Skeletal muscle tissue (tissue), 3 donors: ENCODE measurements at regions not wholly inside any gene's neighbourhood (a gene's known extent, or its start where the extent isn't known, plus 50 kb on each side); places are given as distances from the start of the nearest gene placed in this dataset.
"Not testable (repeated sequence)": the region's sequence is repeated elsewhere in the genome, so short reads cannot be mapped to it uniquely, and the experiment has no call there.

Source experiments
- H3K27ac ChIP-seq: one replicate; pipeline ENCODE4 v1.7.0; 2013; ENCODE audit warnings: mild to moderate bottlenecking, low read depth, low read length, inconsistent platforms
- H3K27me3 ChIP-seq, 3 donors: one replicate each; pipeline ENCODE4 v1.7.0; 2013; ENCODE audit warnings: low read length in 3 of 3; ENCODE audit not compliant: control insufficient read depth in 3 of 3, insufficient read depth in 3 of 3
- H3K36me3 ChIP-seq, 3 donors: one replicate each; pipeline ENCODE4 v1.7.0; 2013; ENCODE audit warnings: low read length in 3 of 3; ENCODE audit not compliant: control insufficient read depth in 3 of 3, insufficient read depth in 3 of 3
- H3K4me1 ChIP-seq, 3 donors: one replicate each; pipeline ENCODE4 v1.7.0; 2013; ENCODE audit warnings: low read length in 3 of 3, mild to moderate bottlenecking in 3 of 3; ENCODE audit not compliant: control insufficient read depth in 3 of 3, insufficient read depth in 3 of 3
- H3K4me3 ChIP-seq, 3 donors: one replicate each; pipeline ENCODE4 v1.7.0; 2013; ENCODE audit warnings: low read length in 3 of 3
- H3K9ac ChIP-seq, 3 donors: one replicate each; pipeline ENCODE4 v1.7.0; 2013; ENCODE audit warnings: low read length in 3 of 3, mild to moderate bottlenecking in 3 of 3, moderate library complexity in 2 of 3, low read depth in 1 of 3
- H3K9me3 ChIP-seq, 3 donors: one replicate each; pipeline ENCODE4 v1.7.0; 2013; ENCODE audit warnings: low read length in 3 of 3; ENCODE audit not compliant: control insufficient read depth in 3 of 3
- donor health status: Osteomylitis.

DNA sequence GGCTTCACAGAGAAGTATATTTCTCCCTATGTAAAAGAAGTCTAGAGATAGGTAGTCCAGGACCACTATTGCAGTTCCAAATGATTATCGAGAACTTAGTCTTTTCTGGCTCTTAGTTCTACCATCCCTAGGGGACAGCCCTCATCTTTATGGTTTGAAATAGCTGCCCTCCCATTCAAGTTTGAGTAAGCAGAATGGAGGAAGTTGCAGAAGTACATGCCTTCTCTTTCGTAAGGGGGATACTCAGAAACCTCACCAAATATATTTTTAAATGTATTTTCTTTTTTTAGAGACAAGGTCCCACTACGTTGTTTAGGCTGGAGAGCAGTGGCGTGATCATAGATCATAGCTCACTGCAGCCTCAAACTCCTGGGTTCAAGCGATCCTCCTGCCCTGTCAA, 236.8 kb upstream of the RREB1 start:
- Histone ChIP-seq H3K9me3 (no peaks in the 10 kb centered on the region), H3K4me3 (no peak overlapping the region), H3K4me1 (no peaks in the 10 kb centered on the region), H3K27ac (no peak overlapping the region), H3K27me3 (no peaks in the 10 kb centered on the region), H3K9ac (no peak overlapping the region), H3K36me3 (no peaks in the 10 kb centered on the region)

DNA sequence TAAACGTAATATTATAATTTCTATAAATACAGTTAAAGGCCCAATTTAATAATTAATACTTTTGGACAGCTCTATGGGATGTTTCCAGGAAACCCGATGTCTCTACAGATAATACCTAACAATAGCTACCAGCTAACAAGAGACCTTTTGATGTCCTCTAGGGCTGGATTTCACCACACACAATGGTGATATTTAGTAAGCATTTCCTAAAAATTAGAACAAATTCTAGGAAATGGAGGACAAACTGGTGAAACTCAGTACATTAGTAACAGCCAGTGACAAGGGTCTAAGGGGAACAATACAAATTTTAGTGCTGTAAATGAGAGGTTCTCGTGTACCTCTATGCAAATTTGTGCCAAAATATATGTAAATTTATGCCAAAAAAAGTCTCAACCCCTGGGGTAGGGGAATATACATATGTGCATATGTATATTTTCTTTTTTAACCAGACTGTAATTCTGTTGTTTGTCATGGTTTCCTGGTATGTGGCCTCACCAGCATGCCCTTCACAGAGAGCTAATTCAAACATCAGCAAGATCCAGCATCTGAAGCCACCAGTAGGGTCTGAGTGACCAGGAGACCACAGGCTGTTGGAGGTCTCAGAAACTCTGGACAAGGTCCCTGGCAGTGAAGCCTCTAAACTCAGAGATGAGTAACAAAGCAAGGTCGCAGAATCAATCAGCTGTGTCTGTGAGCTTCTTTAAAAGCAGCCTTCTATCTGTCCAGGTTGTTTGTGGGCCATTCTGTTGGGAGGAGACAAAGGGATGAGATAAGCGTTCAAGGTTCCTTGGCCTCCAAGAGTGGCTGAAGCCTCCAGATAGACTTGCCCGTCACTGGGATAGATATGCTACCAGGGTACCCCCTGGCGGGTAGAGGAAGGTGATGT, 235.1 kb upstream of the RREB1 start:
- H3K9me3 ChIP-seq, result no peaks in the 10 kb centered on the region
- no peaks in the 10 kb centered on the region for H3K4me1 ChIP-seq
- H3K27me3 ChIP-seq, result no peaks in the 10 kb centered on the region
- no peak overlapping the region for H3K9ac ChIP-seq
- H3K27ac ChIP-seq, result no peak overlapping the region
- H3K4me3 ChIP-seq, result no peak overlapping the region
- no peaks in the 10 kb centered on the region for H3K36me3 ChIP-seq

DNA sequence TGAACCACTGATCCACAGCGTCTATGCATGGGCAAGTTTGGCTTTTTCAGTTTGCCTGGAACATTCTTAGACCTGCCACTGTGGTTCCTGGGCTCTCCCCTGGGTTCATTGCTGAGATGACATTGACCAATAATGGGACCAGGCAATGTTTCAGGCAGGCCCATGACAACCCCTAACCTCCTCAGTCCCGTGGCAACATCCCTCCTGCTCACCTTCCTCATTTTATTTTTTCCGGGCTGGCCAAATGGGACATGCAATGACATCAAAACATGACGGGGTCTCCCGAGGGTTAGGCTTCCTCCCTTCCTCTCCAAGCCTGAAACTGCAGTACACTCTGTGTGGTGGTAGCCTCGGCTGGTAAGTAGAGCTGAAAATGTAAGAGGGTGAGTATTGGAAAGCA, 234.0 kb upstream of the RREB1 start:
- H3K27me3 ChIP-seq, result no peaks in the 10 kb centered on the region
- H3K9ac ChIP-seq, result no peak overlapping the region
- H3K27ac ChIP-seq, result no peak overlapping the region
- H3K36me3 ChIP-seq, result no peaks in the 10 kb centered on the region
- no peaks in the 10 kb centered on the region for H3K4me1 ChIP-seq
- H3K4me3 ChIP-seq, result no peak overlapping the region
- H3K9me3 ChIP-seq, result no peaks in the 10 kb centered on the region

DNA sequence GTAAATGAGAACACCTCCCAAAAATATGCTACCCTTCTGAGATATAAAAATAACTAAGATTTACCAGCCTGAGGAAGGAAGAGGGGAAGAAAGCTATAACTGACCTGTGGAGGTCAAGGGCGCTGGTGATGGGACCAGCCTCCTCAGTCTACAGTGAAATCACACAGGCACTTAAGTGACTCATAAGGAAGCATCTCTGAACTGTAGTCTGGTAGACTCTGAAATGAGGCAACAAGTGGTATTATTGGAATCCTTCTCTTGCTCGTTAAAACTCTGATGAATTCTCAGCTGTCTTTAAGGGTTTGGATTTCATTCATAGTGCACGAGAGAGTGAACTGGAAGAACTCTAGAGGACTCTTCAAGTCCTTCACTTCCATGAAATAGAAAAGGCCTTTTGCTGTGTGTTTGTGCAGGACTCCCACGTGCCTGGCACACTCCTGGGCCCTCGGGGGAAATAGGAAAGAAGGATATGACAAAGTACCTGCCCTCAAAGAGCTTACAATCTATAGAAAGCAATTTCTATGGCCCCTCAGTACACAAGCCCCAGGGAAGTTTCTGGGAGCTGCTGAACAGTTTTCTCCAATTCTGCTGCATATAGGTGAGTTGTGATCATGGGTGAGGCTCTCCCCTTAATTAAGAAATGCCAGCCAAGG, 231.8 kb upstream of the RREB1 start:
- H3K4me1 ChIP-seq, result no peaks in the 10 kb centered on the region
- H3K36me3 ChIP-seq, result no peaks in the 10 kb centered on the region
- no peak overlapping the region for H3K4me3 ChIP-seq
- H3K27ac ChIP-seq, result peak overlapping the region; percentile 6
- H3K9ac ChIP-seq, result no peak overlapping the region
- H3K9me3 ChIP-seq, result no peaks in the 10 kb centered on the region
- H3K27me3 ChIP-seq, result no peaks in the 10 kb centered on the region

DNA sequence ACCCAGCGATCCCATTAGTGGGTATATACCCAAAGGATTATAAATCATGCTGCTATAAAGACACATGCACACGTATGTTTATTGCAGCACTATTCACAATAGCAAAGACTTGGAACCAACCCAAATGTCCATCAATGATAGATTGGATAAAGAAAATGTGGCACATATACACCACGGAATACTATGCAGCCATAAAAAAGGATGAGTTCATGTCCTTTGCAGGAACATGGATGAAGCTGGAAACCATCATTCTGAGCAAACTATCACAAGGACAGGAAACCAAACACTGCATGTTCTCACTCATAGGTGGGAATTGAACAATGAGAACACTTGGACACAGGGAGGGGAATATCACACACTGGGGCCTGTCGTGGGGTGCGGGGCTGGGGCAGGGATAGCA, 230.0 kb upstream of the RREB1 start:
- not testable (repeated sequence) for H3K9me3 ChIP-seq, H3K4me1 ChIP-seq, H3K36me3 ChIP-seq, H3K9ac ChIP-seq, H3K4me3 ChIP-seq, H3K27me3 ChIP-seq, H3K27ac ChIP-seq

DNA sequence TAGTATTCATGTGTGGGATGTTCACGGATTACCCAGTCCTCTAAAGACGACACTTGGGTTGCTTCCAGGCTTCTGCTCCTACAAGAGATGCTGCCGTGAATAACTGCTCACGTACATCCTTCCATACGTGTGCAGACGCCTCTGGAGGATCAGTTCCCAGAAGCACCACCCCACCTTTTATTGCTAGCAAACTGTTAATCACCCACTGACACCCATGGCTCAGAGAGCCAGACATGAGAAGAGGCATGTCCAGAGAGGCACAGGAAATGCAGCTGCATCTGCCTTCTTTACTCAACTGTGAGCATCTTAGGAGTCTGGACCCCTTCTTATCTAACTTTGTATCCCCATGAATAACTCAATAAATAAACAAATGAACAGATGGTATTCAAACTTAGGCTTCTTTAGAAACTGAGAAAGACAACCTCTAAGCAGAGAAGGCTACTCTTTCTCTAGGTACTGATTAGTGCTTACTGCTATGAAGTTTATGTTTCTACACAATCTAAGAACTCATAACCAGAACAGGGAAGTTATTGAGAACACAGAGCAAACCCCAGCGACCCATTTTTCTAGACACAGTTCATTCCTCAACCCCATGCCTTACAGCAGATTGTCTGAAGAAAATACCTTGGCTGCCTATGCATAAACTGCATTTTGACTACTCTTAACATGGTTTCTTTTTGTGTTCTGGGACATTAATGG, 228.7 kb upstream of the RREB1 start:
- Histone ChIP-seq H3K9me3 (no peaks in the 10 kb centered on the region), H3K4me1 (no peaks in the 10 kb centered on the region), H3K36me3 (no peaks in the 10 kb centered on the region), H3K9ac (no peak overlapping the region), H3K4me3 (no peak overlapping the region), H3K27me3 (no peaks in the 10 kb centered on the region), H3K27ac (no peak overlapping the region)

DNA sequence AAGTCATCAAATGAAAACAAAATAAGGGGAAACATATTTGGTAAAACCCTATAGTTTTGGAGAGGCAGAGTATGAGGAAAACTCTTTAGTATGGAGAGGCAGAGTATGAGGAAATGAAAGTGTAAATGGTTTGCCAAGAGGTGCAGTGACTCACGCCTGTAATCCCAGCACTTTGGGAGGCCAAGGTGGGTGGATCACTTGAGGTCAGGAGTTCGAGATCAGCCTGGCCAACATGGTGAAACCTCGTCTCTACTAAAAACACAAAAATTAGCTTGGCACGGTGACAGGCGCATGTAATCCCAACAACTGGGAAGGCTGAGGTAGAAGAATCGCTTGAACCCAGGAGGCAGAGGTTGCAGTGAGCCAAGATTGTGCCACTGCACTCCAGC, 228.2 kb upstream of the RREB1 start:
- H3K36me3 ChIP-seq, H3K4me1 ChIP-seq, H3K27me3 ChIP-seq, H3K9ac ChIP-seq, H3K27ac ChIP-seq, H3K9me3 ChIP-seq, H3K4me3 ChIP-seq: not testable (repeated sequence)

DNA sequence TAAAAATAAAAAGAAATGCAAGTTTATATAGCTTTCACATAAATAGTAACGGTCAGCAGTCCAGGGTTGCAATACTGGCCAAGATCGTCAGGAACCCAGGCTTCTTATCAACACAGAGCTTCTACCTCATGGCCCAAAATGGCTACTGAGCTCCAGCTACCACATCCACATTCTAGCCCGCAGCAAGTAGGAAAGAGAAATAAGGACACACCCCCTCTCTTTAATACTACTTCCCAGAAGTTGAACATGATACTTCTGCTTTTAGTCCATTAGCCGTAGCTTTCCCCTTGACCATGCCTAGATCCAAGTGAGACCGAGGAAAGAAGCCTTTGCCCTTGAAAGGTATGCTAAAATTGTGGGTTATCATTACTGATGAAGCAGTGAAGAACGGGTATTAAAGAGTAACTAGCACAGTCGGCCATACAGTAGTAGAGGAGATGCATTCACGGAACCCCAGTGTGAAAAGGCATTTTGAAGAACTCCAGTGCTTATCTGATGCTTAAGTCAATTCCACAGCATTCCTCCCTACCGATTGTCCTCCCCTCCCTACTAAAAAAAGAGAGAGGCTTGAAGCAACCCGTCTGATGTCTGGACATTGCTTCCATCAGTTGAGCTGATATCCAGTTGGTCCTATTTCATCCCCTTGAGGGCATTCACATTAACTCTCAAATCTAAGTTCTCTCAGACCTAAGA, 226.9 kb upstream of the RREB1 start:
- no peak overlapping the region for H3K27ac ChIP-seq
- peaks cover 0 to 7% (median 3%) of the 10 kb centered on the region in 3 donors for H3K4me1 ChIP-seq

DNA sequence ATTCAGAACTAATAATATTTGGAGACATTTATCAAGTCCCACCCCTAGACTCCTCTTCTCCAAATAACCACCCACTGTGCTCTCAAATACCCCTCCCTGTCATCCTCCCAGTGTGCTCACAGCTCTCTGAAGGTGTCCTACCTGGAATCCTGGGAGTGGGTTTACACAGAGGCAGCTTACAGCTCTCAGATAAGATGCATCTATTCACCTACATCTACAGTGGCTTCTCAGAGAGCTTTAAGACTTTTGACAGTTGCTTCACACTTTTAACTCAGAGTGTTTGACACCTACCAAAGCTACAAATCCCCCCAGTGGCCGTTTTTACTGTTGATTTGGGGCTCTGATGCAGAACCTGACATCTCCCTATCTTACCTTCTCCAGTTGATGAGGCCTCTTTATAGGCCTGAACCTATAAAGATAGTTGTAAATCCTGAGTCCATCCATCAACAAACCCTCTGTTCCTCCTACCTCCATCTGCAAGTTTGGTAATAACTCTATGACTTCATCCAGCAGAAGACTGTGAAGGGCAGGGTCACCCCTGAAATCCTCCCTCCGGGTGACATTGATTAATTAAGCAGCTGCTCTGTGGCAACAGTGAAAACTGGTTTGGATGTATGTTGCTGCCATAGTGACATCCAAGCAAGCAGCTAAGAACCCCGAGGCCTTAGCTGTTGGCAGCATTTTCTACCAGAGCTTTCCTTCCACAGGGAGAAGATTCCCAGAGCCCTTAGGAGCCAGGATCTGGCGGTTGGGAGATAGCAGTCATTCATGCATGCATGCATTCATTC, 226.1 kb upstream of the RREB1 start:
- H3K4me1 ChIP-seq, result peaks cover 0 to 14% (median 5%) of the 10 kb centered on the region in 3 donors
- no peaks in the 10 kb centered on the region for H3K27me3 ChIP-seq
- H3K9ac ChIP-seq, result no peak overlapping the region
- no peak overlapping the region for H3K27ac ChIP-seq
- H3K36me3 ChIP-seq, result no peaks in the 10 kb centered on the region
- H3K9me3 ChIP-seq, result no peaks in the 10 kb centered on the region
- H3K4me3 ChIP-seq, result no peak overlapping the region

More for the DNA sequence above, 226.9 kb upstream of the RREB1 start:
- Histone ChIP-seq H3K9me3 (no peaks in the 10 kb centered on the region), H3K27me3 (no peaks in the 10 kb centered on the region), H3K4me3 (no peak overlapping the region), H3K9ac (no peak overlapping the region), H3K36me3 (no peaks in the 10 kb centered on the region)
